Fibroblast of lung (primary cell): ENCODE measurements at regions not wholly inside any gene's neighbourhood (a gene's known extent, or its start where the extent isn't known, plus 50 kb on each side); places are given as distances from the start of the nearest gene placed in this dataset.

Experiments
- DNase-seq, 2 donors: peaks; one replicate each; pipeline versions ENCODE4 v3.0.0 to v3.0.0-alpha.2; 2010; ENCODE audit warnings: low read depth in 2 of 2
- H2AFZ ChIP-seq: 2 replicates; pipeline ENCODE4 v1.5.1; 2012; ENCODE audit warnings: low read length, control low read depth, inconsistent platforms
- H3K27ac ChIP-seq: 2 replicates; pipeline ENCODE4 v1.5.1; 2011; ENCODE audit warnings: low read length, control low read depth; ENCODE audit not compliant: insufficient read depth
- H3K27me3 ChIP-seq: 2 replicates; pipeline ENCODE4 v1.5.1; 2011; ENCODE audit warnings: mild to moderate bottlenecking, low read length; ENCODE audit not compliant: control insufficient read depth, insufficient read depth
- H3K36me3 ChIP-seq: 2 replicates; pipeline ENCODE4 v1.5.1; 2011; ENCODE audit warnings: low read length; ENCODE audit not compliant: control insufficient read depth, insufficient read depth
- H3K4me1 ChIP-seq: 2 replicates; pipeline ENCODE4 v1.5.1; 2011; ENCODE audit warnings: low read length; ENCODE audit not compliant: control insufficient read depth, insufficient read depth; ENCODE audit errors: extremely low read depth
- H3K4me2 ChIP-seq: 2 replicates; pipeline ENCODE4 v1.5.1; 2011; ENCODE audit warnings: low read length, control low read depth; ENCODE audit not compliant: insufficient read depth; ENCODE audit errors: extremely low read depth
- H3K4me3 ChIP-seq, 4 experiments: fragments of 200-600 bp in 1 of 4; sonication (generic) in 1 of 4; replicated peaks in 1 of 4; 2 replicates each; pipeline ENCODE4 v1.5.1; 2011 to 2016; ENCODE audit warnings: low read length in 4 of 4, low read depth in 3 of 4, mild to moderate bottlenecking in 3 of 4, control low read depth in 2 of 4, inconsistent platforms in 1 of 4, mixed read lengths in 1 of 4; ENCODE audit not compliant: insufficient read depth in 1 of 4; ENCODE audit errors: control extremely low read depth in 1 of 4
- H3K79me2 ChIP-seq: 2 replicates; pipeline ENCODE4 v1.5.1; 2012; ENCODE audit warnings: mild to moderate bottlenecking, low read length, inconsistent platforms; ENCODE audit not compliant: control insufficient read depth, insufficient read depth
- H3K9ac ChIP-seq: 2 replicates; pipeline ENCODE4 v1.5.1; 2011; ENCODE audit warnings: mild to moderate bottlenecking, low read length, control low read depth; ENCODE audit not compliant: insufficient read depth
- H3K9me3 ChIP-seq: 2 replicates; pipeline ENCODE4 v1.5.1; 2012; ENCODE audit warnings: low read depth, low read length; ENCODE audit not compliant: control insufficient read depth, insufficient read depth
- H4K20me1 ChIP-seq: 2 replicates; pipeline ENCODE4 v1.5.1; 2011; ENCODE audit warnings: low read length; ENCODE audit not compliant: control insufficient read depth, insufficient read depth; ENCODE audit errors: extremely low read depth
- CTCF ChIP-seq, 2 donors: IDR thresholded peaks in 1 of 2; conservative IDR thresholded peaks in 1 of 2; 1 replicate in 1 of 2; 2 replicates in 1 of 2; pipeline ENCODE4 v1.5.1; 2011 to 2012; ENCODE audit warnings: low read length in 2 of 2, control low read depth in 1 of 2, inconsistent platforms in 1 of 2, low read depth in 1 of 2, mild to moderate bottlenecking in 1 of 2
- EZH2 ChIP-seq: IDR thresholded peaks from 2 replicates; pipeline ENCODE4 v1.5.1; 2012; ENCODE audit warnings: low read length, control low read depth, mild to moderate bottlenecking; ENCODE audit errors: missing control alignments

- Histone ChIP-seq H4K20me1 (no peaks in the 10 kb centered on the region), H3K27me3 (no peaks in the 10 kb centered on the region), H3K4me2 (no peak overlapping the region), H2AFZ (no peak overlapping the region), H3K36me3 (no peaks in the 10 kb centered on the region), H3K27ac (no peak overlapping the region), H3K79me2 (no peaks in the 10 kb centered on the region), H3K4me3 (no peak overlapping the region), H3K9ac (no peak overlapping the region), H3K4me1 (no peaks in the 10 kb centered on the region), H3K9me3 (no peaks in the 10 kb centered on the region)
- no peak for DNase-seq
- TF ChIP-seq CTCF (conservative IDR thresholded peaks at IDR 0.05 in 1 of 2, IDR thresholded peaks at IDR 0.05 in 1 of 2; ENCODE audit: low read depth in 1 of 2, low read length in 2 of 2) = no peak
Measured at GRCh38 chr2:107001551-107001950, 115.6 kb upstream of the ST6GAL2 start.

- Histone ChIP-seq H3K9me3 (no peaks in the 10 kb centered on the region), H3K4me3 (no peak overlapping the region), H3K4me1 (no peaks in the 10 kb centered on the region), H3K36me3 (no peaks in the 10 kb centered on the region), H3K79me2 (no peaks in the 10 kb centered on the region), H3K9ac (no peak overlapping the region), H3K27me3 (no peaks in the 10 kb centered on the region), H3K27ac (no peak overlapping the region), H2AFZ (no peak overlapping the region), H3K4me2 (no peak overlapping the region), H4K20me1 (no peaks in the 10 kb centered on the region)
- TF ChIP-seq EZH2 (no peak), CTCF (conservative IDR thresholded peaks at IDR 0.05 in 1 of 2, IDR thresholded peaks at IDR 0.05 in 1 of 2; ENCODE audit: low read depth in 1 of 2, low read length in 2 of 2) (no peak)
- peak; percentile 62 to 83 for DNase-seq
Measured at GRCh38 chr2:107001964-107002696, 116.2 kb upstream of the ST6GAL2 start.

DNA sequence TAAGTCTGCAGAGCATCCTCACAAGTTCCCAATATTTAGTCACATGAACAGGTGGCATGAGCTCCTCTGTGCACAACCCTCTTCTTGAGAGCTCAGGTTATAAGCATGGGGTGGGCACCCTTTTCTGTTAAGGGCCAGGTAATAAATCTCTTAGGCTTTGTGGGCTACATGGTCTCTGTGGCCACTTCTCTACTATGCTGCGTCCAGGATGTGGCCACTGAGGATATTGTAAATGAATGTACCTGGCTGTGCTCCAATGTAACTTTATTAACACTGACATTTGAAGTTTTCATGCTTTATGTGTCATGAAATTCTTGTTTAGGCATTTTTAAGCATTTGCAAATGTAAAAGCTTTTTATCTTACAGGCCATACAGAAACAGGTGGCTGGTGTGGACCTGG lies 116.8 kb upstream of the ST6GAL2 start:
- Histone ChIP-seq H3K9ac (no peak overlapping the region), H3K36me3 (no peaks in the 10 kb centered on the region), H3K9me3 (no peaks in the 10 kb centered on the region), H3K4me1 (no peaks in the 10 kb centered on the region), H3K4me3 (no peak overlapping the region), H3K79me2 (no peaks in the 10 kb centered on the region), H4K20me1 (no peaks in the 10 kb centered on the region), H3K27ac (no peak overlapping the region), H3K27me3 (no peaks in the 10 kb centered on the region), H3K4me2 (no peak overlapping the region), H2AFZ (no peak overlapping the region)
- peak; percentile 18 to 62 for DNase-seq
- TF ChIP-seq EZH2 (no peak), CTCF (conservative IDR thresholded peaks at IDR 0.05 in 1 of 2, IDR thresholded peaks at IDR 0.05 in 1 of 2; ENCODE audit: low read depth in 1 of 2, low read length in 2 of 2) (no peak)
